Activated CD4-positive, alpha-beta T cell treated with anti-CD3 and anti-CD28 coated beads, Interleukin-10, Interleukin-2, amounts not matched to agents 100 ng/mL and 50 ng/mL, durations not matched to agents 16 hours and 8 hours (primary cell): ENCODE measurements at regions not wholly inside any gene's neighbourhood (a gene's known extent, or its start where the extent isn't known, plus 50 kb on each side); places are given as distances from the start of the nearest gene placed in this dataset.

ENCODE experiments used
- DNase-seq: peaks from one replicate; pipeline ENCODE4 v3.0.0-alpha.2; 2020

DNA sequence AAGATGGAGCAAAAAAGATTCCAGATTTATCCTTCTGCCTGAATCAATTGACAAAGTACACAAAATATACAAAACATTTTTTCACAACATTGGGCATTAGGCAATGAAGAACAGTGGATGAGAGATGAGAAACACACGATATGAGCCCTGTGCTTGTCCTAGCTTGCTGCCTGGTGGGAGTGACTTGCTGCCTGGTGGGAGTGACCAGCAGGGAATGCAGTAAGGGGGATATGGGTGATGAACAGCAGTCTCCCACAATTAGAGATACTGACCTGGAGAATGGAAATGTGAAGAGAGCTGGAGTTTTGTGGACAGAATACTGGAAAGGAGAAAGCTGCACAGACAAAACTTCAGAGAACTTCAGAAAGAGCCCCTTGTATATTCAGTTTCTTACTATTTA lies 629.4 kb upstream of the FRG1 start:
- no peak for DNase-seq

DNA sequence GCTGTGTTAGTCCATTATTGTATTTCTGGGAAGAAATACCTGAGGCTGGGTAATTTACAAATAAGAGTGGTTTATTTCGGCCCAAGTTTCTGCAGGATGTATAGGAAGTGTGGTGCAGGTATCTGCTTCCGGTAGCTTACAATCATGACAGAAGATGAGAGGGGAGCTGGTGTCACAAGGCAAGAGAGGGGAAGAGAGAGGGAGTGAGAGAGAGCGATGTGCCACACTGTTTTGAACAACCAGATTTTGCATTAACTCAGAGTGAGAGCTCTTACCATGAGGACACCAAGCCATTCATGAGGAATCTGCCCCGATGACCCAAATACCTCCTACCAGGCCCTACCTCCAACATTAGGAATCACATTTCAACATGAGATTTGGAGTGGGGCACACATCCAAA lies 627.6 kb upstream of the FRG1 start:
- no peak for DNase-seq

DNA sequence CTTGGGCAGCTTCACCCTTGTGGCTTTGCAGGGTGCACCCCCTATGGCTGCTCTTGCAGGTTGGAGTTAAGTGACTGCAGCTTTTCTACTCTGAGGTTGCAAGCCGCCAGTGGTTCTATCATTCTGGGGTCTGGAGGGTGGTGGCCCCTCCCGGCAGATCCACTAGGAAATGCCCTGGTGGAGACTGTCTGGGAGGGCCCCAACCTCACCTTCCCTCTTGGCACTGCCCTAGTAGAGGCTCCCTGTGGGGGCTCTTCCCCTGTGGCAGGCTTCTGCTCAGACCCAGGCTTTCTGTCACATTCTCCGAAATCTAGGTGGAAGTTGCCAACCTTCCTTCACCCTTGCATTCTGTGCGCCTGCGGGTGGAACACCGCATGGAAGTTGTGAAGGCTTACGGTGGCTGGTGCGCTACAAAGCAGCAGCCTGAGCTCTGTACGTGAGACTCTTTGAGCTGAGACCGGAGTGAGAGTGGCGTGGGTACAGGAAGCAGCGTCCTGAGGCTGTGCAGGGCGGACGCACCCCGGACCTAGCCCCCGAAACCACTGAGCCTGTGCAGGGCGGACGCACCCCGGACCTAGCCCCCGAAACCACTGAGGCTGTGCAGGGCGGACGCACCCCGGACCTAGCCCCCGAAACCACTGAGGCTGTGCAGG lies 626.7 kb upstream of the FRG1 start:
- DNase-seq = no peak

DNA sequence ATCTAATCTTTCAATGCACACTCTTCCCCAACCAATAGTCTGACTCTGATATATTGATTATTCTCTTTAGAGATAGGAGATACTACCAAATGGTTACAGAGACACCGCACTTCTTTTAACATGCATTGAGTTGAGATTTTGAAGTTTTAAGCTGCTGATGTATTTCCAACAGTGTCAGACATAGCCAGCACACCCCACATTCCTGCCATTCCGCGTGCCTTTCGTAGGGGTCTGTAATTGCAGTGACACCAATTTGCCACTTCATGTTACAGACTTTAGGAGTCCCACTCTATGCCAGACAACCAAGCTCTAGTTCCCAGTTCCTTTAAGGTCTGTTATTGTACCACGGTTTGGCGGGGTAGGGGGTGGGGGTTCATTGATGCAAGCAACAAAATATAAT lies 618.2 kb upstream of the FRG1 start:
- no peak for DNase-seq

DNA sequence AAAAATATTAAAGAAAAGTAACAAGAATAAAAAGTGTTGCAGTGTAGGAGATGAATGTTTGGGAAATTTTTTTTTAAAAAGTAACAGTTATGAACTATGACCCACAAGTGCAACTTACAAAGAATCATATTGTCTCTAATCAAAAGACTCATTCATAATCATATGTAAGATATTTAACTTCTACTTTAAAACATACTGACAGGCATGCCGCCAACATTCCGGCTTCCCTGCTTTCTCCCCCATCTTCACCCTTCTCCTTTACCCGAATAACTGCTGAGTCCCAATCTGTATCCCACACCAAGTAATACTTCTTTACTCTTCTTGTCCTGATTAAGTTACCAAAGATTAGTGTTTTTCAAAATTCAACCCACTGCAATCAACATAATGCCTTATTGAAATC lies 598.8 kb upstream of the FRG1 start:
- no peak for DNase-seq

DNA sequence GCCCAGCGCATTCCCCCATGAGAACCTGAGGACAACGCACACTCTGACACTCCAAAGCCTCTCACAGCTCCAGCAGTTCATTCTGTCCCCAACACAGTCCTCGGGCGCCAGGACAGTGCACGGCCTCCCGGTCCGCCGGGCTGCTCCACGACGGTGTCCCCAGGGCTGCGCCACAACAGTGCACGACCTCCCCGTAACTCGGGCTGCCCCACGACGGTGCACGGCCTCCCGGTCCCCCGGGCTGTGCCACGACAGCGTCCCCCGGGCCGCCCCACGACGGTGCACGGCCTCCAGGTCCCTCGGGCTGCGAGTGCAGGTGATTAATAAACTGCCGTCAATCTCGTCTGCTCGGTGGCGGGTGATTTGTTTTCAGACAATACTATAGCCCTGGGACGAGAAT lies 585.1 kb upstream of the FRG1 start:
- DNase-seq = no peak

DNA sequence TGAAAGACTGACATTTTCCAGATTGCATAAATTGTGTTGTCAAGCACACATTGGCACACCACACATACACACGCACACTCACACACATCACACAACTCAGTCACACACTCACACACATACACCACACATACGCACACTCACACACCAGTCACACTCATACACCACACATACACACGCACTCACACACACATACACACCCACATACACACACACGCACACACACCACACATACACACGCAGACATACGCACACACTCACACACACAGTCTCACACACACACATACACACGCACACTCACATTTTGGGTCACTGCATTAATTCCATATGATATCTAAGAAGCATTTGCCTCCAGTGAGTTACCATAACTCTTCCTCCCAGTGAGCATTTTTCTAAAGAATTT lies 578.3 kb upstream of the FRG1 start:
- no peak for DNase-seq

DNA sequence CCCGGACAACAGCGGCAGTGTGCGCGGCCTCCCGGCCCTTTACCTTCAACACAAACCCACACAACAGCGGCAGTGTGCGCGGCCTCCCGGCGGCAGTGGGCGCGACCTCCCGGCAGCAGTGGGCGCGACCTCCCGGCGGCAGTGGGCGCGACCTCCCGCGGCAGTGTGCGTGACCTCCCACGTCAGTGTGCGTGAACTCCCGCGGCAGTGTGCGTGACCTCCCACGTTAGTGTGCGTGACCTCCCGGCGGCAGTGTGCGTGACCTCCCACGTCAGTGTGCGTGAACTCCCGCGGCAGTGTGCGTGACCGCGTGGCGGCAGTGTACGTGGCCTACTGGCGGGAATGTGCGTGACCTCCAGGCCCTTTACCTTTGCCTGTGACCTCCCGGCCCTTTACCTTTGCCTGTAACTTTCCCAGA lies 576.6 kb upstream of the FRG1 start:
- DNase-seq = no peak

DNA sequence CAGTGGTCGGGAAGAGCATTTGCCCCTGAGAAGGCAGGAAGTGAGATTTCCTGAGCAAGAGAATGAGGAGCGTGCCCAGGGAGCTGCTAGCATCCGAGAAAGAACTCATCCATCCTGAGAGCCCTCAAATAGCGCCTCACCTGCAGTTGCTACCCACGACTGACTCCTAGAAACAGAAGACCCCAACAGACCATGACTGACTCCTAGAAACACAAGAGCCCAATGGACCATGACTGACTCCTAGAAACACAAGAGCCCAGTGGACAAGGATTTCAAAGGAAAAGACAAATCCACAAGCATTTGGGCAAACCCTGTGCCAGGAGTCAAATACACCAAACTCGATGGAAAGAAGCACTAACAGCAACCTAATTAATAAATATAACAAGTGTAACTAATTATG lies 575.2 kb upstream of the FRG1 start:
- no peak for DNase-seq

DNA sequence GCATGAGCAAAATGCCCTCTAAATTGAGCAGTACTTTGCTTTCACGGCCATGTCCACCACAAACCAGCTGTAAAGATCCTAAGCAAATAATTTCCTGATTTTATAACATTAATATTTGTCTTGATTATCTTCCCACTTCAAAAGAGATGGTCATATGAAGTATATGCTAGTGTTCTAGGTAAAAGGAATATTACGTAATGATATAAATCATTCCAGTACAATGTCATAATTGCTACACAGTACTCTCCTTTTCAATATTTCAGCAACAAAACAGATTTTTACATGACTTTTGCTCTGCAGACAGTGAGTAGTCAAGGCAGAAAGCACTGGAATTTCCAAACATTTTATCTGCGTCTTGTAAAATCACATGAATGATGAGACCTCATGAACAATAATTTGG lies 572.8 kb upstream of the FRG1 start:
- DNase-seq = no peak

DNA sequence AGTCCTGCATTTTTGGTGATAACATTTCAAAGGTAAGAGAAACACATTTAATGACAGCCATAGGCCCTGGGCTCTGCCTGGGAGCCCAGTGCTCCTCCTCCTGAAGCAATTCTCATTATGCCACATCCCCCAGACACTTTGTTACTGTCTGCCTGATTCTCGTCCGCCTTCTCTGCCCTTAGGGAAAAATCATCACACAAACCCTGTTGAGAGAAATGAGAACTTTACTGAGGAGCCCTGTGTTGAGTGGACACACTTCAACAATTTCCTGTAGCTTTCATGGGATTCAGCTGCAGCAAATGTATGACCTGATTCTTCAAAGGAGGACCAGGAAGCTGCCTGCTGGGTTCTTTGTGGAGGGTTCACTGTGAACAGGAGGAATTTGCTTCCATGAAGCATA lies 566.5 kb upstream of the FRG1 start:
- DNase-seq = no peak

DNA sequence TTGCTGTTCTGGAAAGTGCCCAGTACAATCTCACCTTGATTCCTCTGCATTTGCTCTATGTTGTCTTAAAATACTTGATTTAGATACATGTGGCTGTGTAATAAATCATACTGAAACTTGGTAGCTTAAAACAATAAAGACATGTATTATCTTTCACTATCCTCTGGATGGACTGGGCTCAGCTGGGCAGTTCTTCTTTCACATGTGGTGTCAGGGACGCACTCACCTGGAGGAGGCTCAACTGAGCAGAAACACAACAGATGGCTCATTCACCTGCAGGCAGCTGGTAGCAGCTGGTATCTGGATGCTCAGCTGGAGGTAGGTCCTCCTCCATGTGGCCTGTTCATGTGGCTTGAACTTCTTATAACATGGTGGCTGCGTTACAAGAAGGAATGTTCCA lies 563.8 kb upstream of the FRG1 start:
- DNase-seq = no peak

DNA sequence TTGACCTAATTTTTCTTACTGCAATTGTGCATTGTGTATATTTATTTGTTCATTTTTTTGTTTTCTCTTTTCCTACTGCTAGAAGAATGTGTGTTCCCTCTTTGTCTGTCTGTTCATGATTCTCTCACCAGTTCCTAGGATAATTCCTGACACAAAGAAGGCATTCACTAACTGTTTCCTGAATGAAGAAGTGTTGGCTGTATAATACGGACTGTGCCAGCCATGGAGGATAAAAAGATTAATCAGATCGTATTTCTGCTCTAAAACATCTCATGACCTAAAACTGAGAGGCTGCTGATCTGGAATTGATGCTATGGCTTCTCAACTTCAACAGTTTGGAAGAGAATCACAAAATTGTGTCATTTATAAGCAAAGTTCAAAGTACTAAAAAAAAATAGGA lies 563.1 kb upstream of the FRG1 start:
- no peak for DNase-seq

DNA sequence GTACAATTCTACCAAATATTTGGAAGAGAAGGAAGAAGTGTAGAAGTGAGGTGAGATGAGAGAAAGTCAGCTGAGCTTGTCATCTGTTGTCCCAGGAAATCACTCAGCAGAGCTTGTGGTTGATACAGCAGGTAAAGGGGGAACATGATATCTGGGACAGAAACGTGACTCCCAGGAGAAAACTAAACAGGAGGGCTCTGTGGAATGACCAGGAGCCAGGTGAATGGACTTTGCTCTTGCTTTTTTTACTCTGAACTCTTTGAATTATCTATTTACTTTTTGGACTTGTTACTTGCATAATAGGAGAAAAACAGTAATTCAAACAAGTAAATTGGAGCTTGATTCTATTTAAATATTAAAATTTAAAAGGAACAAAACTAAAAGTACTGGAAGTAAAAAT lies 555.6 kb upstream of the FRG1 start:
- no peak for DNase-seq

DNA sequence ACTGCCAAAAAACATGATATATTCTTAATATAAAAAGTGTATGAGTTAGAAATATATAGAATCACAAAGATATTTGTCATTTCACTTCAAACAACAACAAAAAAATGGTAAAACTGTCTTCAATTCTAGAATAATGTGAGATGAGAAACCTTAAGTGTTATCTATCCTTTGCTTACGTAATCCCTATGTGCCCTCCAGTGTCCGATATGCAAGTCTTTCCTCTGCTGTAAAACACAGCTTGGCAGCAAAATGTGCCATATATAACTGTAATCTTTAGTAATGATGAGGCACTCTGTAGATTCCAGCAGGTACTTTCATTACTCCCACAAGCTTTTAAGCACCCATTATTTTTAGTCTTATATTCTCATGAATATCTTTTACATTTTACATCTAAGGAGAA lies 555.1 kb upstream of the FRG1 start:
- DNase-seq = no peak

DNA sequence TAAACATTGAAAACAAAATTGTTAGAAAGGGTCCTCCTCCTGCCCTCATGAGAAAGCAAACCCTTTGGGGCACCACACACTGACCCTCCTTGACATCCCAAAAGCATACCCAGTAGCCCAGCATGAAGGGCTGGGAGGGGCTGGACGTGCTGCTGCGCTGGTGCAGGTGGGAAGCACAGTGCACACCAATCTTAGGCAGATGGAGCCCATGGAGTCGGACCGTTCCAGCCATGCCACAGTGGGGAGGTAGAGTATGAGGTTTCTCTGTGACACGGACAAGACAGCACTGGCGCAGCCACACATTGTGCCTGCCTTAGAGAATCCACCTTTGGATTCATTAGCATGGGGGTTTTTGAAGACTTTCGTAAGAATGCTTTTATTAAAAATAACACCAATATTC lies 544.2 kb upstream of the FRG1 start:
- DNase-seq = no peak

DNA sequence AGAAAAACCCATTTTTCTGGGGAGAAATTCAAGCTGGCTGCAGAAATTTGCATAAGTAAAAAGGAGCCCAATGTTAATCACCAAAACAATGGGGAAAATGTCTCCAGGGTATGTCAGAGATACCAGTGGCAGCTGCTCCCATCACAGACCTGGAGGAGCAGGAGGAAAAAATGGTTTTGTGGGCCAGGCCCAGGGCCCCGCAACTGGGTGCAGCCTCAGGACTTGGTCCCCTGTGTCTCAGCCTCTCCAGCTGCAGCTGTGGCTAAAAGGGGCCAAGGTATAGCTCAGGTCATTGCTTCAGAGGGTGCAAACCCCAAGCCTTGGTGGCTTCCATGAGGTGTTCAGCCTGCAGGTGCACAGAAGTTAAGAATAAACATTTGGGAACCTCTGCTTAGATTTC lies 536.4 kb upstream of the FRG1 start:
- DNase-seq = no peak

DNA sequence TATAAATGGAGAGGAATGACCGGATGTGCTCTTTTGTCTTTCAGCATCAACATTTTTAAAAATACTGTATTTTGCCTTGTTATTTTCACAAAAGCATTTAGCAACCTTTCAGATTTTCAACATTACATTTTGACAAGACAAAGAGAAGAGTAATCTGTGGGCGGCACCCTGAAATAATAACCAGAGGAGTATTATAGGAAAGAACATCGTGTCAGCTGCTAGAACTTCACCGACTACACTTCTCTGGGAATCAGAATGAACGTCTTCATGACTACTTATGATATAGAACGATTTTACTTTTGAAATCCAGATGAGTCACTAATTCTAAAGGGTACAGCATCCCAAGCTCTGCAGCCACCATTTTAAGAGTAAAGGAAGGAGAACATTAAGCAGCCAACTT lies 531.5 kb upstream of the FRG1 start:
- no peak for DNase-seq

DNA sequence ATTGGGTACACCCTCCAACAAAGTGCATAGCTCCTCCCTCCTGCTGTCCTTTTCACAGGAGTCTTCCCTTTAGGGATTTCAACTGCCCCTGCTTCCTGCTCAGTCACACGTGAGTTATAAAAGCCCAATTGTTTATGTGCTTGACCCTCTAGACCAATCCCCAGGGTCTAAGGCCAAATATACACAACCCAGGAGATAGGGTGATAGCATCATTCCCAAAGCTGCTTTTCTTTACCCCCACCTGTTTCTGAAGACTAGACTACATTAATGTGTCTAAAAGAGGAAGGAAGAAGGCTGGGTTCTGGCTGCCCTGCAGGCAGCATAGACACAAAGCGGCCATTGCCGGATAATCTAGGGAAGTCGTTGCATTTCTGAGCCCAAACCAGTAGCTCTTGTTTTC lies 526.7 kb upstream of the FRG1 start:
- DNase-seq = no peak

DNA sequence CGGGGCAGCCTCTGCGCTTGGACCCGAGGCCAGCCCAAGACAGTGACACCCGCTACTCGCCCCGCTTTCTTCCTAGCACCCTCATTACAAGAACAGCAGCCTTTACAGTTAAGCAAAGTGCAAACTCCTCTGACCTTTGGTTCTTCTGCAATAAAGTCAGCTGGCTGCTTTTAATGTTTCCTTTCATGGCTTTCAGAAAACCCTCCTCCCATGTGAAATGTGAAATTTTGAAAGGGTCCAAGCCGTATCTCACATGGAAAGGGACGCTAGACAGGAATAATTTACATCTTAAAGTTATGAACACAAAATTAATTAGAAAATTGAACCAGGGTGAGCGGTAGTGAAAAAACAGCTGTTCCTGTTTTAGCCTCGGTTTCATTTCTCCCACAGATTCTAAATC lies 520.1 kb upstream of the FRG1 start:
- no peak for DNase-seq

DNA sequence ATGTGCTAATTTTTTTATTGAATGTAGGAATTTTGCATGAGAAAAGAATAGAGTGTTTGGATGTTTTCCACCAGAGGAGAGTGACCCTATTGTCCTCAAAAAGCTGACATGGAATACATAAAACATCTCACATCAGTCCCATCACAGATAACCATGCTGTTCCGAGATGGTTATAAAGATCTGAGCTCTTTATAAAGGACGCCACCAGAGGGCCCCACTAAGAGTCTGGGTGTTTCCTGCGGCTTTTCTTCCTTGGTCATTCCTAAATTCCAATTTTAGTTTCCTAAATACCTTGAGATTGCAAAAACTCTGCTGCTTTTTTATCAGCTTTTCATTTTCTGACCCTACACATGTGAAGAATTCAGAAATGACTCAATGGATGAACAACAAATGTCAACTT lies 504.5 kb upstream of the FRG1 start:
- DNase-seq = no peak

DNA sequence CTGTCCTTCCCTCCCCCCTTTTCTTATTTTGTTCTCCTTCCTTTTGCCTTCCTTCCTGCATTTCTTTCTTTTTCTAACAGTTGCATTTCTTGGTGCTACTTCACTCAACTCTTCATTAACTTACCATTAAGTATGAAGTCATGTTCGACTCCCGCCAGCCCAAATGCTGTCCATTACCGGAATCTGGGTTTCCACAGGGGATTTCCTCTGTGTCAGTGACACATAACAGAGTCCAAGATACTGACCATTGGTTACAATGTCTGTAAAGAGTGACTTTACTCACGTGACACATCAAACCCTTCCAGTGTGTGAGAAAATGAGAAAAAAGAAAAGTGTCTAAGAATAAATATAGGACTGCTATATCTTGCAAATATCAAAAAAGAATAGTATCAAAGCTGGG lies 500.0 kb upstream of the FRG1 start:
- no peak for DNase-seq

DNA sequence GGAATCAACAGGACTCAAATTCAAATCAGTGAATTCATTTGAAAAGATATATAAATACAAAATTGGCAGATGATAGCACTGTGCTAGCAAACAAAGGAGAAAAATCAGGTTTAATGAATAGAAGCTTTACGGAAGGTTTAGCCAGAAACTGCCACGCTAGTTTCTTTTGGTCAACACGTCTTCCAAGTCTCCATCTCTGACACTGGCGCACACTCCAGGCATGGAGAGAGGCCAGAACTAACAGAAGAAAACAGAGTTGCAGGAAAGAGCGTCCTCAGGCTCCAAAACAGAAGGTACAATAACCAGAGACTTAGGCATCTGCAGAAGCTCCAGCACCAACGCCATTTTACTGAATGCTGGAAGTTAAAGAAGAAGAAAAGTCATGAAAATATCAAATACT lies 497.3 kb upstream of the FRG1 start:
- no peak for DNase-seq

DNA sequence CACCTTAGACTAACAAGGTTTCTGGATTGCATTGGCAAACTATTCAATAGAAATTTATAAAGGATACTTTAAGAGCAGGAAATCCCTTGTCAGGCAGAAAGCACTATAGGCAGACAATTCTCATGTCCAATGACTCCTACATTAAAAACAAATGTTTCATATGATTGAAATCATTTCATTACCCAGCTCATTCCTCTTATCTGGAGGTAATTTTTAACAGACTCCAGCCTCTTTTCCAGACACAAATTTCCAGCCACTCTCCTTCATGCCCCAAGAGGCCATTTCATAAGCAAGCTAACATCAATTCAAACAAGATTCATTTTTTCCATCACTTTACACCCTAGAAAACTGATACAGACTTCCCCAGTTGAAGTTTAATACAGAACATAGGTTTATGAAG lies 495.1 kb upstream of the FRG1 start:
- no peak for DNase-seq

DNA sequence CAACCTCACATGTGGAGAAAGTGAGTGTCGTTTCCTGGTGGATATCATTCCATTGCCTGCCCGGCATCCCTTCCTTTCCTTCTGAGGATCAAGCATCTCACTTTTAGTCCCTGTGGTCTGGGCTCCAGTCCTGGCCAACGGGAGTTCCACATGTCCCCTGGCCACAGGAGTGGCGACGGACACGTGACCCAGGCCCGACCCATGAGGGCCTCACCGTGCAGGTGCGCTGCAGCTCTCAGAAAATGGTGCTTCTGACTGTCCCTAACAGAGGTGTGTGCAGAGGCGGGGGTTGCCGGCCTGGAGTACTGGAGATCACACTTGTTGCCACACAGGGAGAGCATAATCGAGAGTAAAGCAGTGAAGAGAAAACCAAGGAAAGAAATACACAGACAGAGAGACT lies 476.9 kb upstream of the FRG1 start:
- DNase-seq = no peak

DNA sequence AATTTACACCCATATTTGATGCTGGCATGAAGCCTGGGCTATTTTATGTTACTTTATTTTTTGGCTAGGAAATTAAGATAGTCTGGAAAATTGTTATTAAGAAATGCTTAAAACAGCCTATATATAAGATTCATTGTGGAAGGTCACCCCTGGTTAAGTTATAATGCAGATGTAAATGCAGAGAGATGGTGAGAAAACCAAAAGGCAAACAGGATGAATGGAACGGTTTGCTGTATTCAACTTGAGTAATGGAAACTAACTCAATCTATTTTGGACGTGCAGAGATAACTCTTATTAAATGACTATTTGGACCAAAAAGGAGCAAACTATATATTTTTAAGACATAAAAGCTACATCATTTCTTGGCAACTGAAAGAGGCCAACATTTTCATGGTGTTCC lies 446.3 kb upstream of the FRG1 start:
- no peak for DNase-seq
